ENCODE measurements at regions not wholly inside any gene's neighbourhood (a gene's known extent, or its start where the extent isn't known, plus 50 kb on each side); places are given as distances from the start of the nearest gene placed in this dataset.
A peak's percentile ranks its signal among the peaks of the same experiment; 100 is the strongest.
"Not testable (repeated sequence)": the region's sequence is repeated elsewhere in the genome, so short reads cannot be mapped to it uniquely, and the experiment has no call there.

DNA sequence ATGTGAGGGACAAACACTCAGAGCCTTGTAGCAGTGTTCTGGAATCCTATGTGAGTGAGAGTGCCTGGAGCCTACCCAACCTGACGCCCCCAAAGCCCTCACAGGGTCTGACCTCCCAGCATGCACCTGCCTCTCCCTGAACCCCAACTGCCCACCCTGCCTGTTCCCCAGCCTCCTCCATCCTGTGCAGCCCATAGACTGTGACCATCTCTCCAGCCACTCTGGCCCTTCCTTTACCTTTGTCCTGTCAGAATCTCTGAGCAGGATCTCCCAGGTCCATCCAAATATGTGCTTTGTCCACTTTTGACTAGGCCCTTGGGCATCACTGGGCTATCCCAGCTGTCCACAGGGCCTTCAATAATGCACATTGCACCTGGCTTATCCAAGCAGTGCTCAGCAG is 1159.8 kb upstream of the TPTE start:
- H3K9me3 Mint-ChIP-seq (ENCODE audit: low read depth); H3K4me3 Mint-ChIP-seq; H3K4me1 Mint-ChIP-seq; ATAC-seq; intact Hi-C loops (cut with DNase I, micrococcal nuclease); POLR2A ChIA-PET; H3K27me3 Mint-ChIP-seq; DNase-seq; CTCF ChIA-PET; H3K36me3 Mint-ChIP-seq (ENCODE audit: low read depth); H3K27ac Mint-ChIP-seq: not testable (repeated sequence)

GRCh38 chr21:9362309-9362708 is 1159.1 kb upstream of the TPTE start:
- POLR2A ChIA-PET; CTCF ChIA-PET; ATAC-seq; H3K9me3 Mint-ChIP-seq (ENCODE audit: low read depth); H3K4me3 Mint-ChIP-seq; H3K27ac Mint-ChIP-seq; H3K27me3 Mint-ChIP-seq; H3K36me3 Mint-ChIP-seq (ENCODE audit: low read depth); intact Hi-C loops (cut with DNase I, micrococcal nuclease); H3K4me1 Mint-ChIP-seq: not testable (repeated sequence)
- DNase-seq, result peak; percentile 3

GRCh38 chr21:9365815-9366214 is 1155.6 kb upstream of the TPTE start:
- CTCF ChIA-PET; H3K27ac Mint-ChIP-seq; H3K4me3 Mint-ChIP-seq; H3K4me1 Mint-ChIP-seq; H3K9me3 Mint-ChIP-seq (ENCODE audit: low read depth); H3K27me3 Mint-ChIP-seq; DNase-seq; ATAC-seq; H3K36me3 Mint-ChIP-seq (ENCODE audit: low read depth); intact Hi-C loops (cut with DNase I, micrococcal nuclease); POLR2A ChIA-PET: not testable (repeated sequence)

- DNase-seq; H3K9me3 Mint-ChIP-seq (ENCODE audit: low read depth); H3K27me3 Mint-ChIP-seq; ATAC-seq; H3K4me3 Mint-ChIP-seq; H3K4me1 Mint-ChIP-seq; intact Hi-C loops (cut with DNase I, micrococcal nuclease); CTCF ChIA-PET; H3K36me3 Mint-ChIP-seq (ENCODE audit: low read depth); H3K27ac Mint-ChIP-seq; POLR2A ChIA-PET: not testable (repeated sequence)
These were observed 1154.8 kb upstream of the TPTE start for GRCh38 chr21:9366578-9366977.
